AG04449 (cell line): ENCODE measurements at regions not wholly inside any gene's neighbourhood (a gene's known extent, or its start where the extent isn't known, plus 50 kb on each side); places are given as distances from the start of the nearest gene placed in this dataset.

ENCODE experiments used
- CTCF ChIA-PET: fragments of 350-600 bp; formaldehyde crosslinking; extraction: SDS; loops from one replicate; lab custom pipeline; 2021; ENCODE audit warnings: antibody characterized with exemption; lab: Yijun Ruan, JAX
- POLR2A ChIA-PET: fragments of 400-600, 350-600 bp; formaldehyde crosslinking; extraction: SDS; loops from one replicate; lab custom pipeline; 2020; ENCODE audit warnings: antibody characterized with exemption, inconsistent platforms; lab: Yijun Ruan, JAX
- DNase-seq: peaks from one replicate; pipeline ENCODE4 v3.0.0-alpha.2; 2010; ENCODE audit warnings: low read depth, low spot score
- H3K4me3 ChIP-seq: 2 replicates; pipeline ENCODE4 v1.5.1; 2011; ENCODE audit warnings: low read depth, mild to moderate bottlenecking, control low read depth, low read length
- CTCF ChIP-seq: IDR thresholded peaks from one replicate; pipeline ENCODE4 v1.5.1; 2011; ENCODE audit warnings: mild to moderate bottlenecking, moderate library complexity, low read length, control low read depth, inconsistent platforms; ENCODE audit not compliant: insufficient read depth; ENCODE audit errors: missing control alignments

GRCh38 chr13:77456271-77456670 is 79.2 kb upstream of the SCEL start:
- POLR2A ChIA-PET = no interaction called here

GRCh38 chr13:77449265-77449664 is 86.2 kb upstream of the SCEL start:
- POLR2A ChIA-PET = no interaction called here
- no peak for TF ChIP-seq CTCF
- H3K4me3 ChIP-seq = no peak overlapping the region
- CTCF ChIA-PET = no interaction called here
- DNase-seq = no peak

More at GRCh38 chr13:77456271-77456670, 79.2 kb upstream of the SCEL start:
- CTCF ChIA-PET = interaction anchor here (1.6 kb wide), 1 partner anchor 22 kb away, joined by 5 read pairs; no protein-coding TSS in a partner anchor
- no peak for TF ChIP-seq CTCF
- DNase-seq = no peak
- H3K4me3 ChIP-seq = no peak overlapping the region

GRCh38 chr13:77448689-77449088 is 86.8 kb upstream of the SCEL start:
- no peak for TF ChIP-seq CTCF
- ChIA-PET POLR2A (no interaction called here), CTCF (no interaction called here)
- no peak overlapping the region for H3K4me3 ChIP-seq
- DNase-seq = no peak

- ChIA-PET CTCF (no interaction called here), POLR2A (no interaction called here)
- no peak overlapping the region for H3K4me3 ChIP-seq
- no peak for TF ChIP-seq CTCF
- no peak for DNase-seq
Measured at GRCh38 chr13:77443511-77443910, 92.0 kb upstream of the SCEL start.

- no peak for DNase-seq
- H3K4me3 ChIP-seq = no peak overlapping the region
- no peak for TF ChIP-seq CTCF
- ChIA-PET POLR2A (no interaction called here), CTCF (no interaction called here)
Measured at GRCh38 chr13:77437267-77437666, 98.2 kb upstream of the SCEL start.

- POLR2A ChIA-PET = no interaction called here
- no peak overlapping the region for H3K4me3 ChIP-seq
- CTCF ChIA-PET = no interaction called here
- no peak for DNase-seq
- TF ChIP-seq CTCF = no peak
Measured at GRCh38 chr13:77434289-77434688, 101.2 kb upstream of the SCEL start.
